ENCODE measurements at regions not wholly inside any gene's neighbourhood (a gene's known extent, or its start where the extent isn't known, plus 50 kb on each side); places are given as distances from the start of the nearest gene placed in this dataset.

- peak; percentile 58 for TF ChIP-seq CHD7 (IDR thresholded peaks at IDR 0.05; ENCODE audit: insufficient replicate concordance, low read length)
- TF ChIP-seq SP1 (IDR thresholded peaks at IDR 0.05; ENCODE audit: low read depth, low read length) = 0 out of 2 replicates have a peak, but pooled peaks have one; percentile 13
- TF ChIP-seq SIRT6 (IDR thresholded peaks at IDR 0.05; ENCODE audit: low read length) = no peak
- no peak for TF ChIP-seq EGR1 (IDR thresholded peaks at IDR 0.05; ENCODE audit: borderline replicate concordance, low read depth, low read length)
Measured at GRCh38 chr5:85893996-85894395, 723.7 kb upstream of the COX7C start (continued).

Measured in H1 (cell line).